ENCODE measurements at regions not wholly inside any gene's neighbourhood (a gene's known extent, or its start where the extent isn't known, plus 50 kb on each side); places are given as distances from the start of the nearest gene placed in this dataset.

DNA sequence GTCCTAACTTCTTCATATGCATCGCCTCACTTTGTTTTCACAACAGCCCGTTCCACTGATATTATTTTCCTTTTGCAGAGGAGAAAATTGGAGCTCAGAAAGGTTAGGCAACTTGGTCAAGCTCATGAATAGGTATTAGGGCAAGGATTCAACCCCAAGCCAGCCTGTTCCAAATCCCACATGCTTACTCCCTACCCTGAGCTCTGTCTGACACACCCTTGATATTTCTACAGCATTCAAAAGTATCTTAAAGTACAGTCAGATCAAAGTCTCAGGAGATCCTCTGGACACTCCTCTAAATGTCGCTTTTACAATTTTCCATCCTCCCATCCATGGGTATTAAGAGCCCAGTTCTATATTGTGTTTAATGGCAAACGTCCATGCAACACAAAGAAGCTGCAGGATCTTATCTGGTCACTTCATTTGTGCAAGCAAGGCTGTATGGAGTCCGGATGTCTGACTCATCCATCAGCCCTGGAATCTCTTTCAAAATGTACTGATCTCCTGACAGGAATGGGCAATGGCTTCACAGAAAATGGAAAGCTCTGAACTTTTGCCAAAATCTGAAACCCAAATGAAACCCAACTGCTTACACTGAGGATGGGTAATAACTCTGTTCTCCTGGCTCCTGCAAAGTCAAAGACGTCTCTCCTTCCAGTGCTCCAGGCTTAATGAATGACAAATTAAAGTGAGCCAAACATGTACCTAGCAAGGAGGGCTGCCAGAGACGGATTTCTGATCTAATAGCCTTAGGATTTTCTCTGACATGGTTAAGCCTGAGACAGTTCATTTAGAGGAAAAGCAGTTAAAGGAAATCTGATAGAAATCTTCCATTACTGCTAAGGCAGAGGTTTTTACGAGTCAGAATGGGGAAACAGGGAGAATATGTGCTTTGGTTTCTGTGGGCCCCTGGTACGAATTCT, 230.9 kb upstream of the RORA start:
- Histone ChIP-seq H3K36me3 (ENCODE audit: insufficient read depth, low read length) (peaks cover under 1% of the 10 kb centered on the region; the same call in 1 of the 2 replicates), H3K4me1 (ENCODE audit: insufficient read depth, low read length) (no peaks in the 10 kb centered on the region)

DNA sequence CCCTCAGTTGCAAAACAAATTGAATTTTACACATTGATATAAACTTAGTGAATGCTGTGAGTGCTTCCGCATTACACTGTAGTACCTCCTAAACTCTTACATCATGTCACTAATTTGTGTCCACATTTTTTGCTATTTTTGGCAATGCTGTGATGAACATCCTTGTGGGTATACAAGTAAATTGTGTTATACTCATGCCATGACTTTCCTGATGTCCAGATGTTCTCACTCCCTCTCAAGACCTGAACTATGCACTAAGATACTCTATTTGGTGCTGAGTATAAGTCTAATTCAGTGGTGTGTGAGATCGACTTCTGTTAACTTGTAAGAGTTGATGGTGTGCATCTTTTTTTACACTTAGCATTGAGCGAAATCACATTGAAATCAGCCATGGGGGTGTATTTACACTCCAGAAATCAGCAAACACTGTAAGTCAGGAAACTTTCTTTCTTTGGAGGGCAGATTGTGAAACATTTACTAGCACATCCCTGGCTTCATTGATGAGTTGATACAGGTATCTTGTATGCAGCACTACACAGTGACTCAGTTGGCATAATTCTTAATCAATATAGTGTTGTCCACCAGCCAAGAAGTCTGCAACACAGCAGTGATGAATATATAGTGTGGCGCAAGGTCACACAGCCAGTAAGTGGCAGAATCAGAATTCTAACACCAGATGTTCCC, 228.1 kb upstream of the RORA start:
- H3K9ac ChIP-seq (ENCODE audit: low read depth, low read length), result no peak overlapping the region
- no peaks in the 10 kb centered on the region for H3K36me3 ChIP-seq (ENCODE audit: insufficient read depth, low read length)
- H3K9me3 ChIP-seq (ENCODE audit: control insufficient read depth, insufficient read depth, low read length), result no peaks in the 10 kb centered on the region
- no peaks in the 10 kb centered on the region for H3K4me1 ChIP-seq (ENCODE audit: insufficient read depth, low read length)

More for the DNA sequence above, 230.9 kb upstream of the RORA start:
- Histone ChIP-seq H3K9ac (ENCODE audit: low read depth, low read length) (no peak overlapping the region), H3K9me3 (ENCODE audit: control insufficient read depth, insufficient read depth, low read length) (0 out of 2 replicates have a peak, but pooled peaks cover under 1% of the 10 kb centered on the region)

DNA sequence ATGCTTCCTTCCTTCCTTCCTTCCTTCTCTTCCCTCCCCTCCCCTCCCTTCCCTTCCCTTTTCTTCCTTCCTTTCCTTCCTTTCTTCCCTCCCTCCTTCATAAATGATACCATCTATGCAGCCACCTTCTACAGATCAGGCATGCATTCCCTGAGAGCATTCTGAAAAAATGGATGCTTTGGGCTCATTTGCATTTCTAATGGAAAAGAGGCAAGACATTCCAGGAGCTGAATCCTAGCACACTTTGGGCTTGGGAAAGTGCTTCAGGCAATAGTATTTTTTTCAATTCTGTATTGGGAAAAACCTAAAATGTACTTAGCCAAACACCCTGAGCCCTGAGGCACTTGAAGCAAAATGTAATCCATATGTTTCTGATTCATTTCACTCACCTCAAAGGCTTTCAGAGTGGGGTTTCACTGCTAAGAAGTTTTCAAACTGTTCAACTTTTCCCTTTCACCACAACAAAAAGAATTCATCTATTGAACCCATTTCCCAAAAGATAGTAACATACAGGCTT, 220.1 kb upstream of the RORA start:
- H3K9me3 ChIP-seq (ENCODE audit: control insufficient read depth, insufficient read depth, low read length), result no peaks in the 10 kb centered on the region
- H3K36me3 ChIP-seq (ENCODE audit: insufficient read depth, low read length), result no peaks in the 10 kb centered on the region
- peaks cover 5% of the 10 kb centered on the region; the same call in 1 of the 2 replicates for H3K4me1 ChIP-seq (ENCODE audit: insufficient read depth, low read length)
- no peak overlapping the region for H3K9ac ChIP-seq (ENCODE audit: low read depth, low read length)

DNA sequence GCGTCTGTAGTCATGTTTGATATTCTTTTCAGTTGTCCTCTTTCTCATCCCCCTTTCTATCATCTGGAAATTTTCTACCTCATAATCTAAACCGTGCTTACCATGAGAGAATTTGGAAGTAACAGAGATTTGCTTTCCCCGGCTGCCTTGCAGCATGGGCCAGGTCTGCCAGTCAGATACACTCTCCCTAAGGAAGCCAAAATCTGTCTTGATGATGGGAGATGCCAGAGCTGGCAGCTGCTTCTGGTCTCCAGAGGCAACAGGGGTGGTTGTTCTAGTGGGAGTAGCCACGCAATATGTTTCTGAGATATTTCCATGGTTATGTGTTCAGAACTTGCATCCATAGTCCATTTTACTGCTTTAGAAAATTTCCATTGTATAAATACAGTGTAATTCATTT, 218.9 kb upstream of the RORA start:
- no peaks in the 10 kb centered on the region for H3K9me3 ChIP-seq (ENCODE audit: control insufficient read depth, insufficient read depth, low read length)
- no peak overlapping the region for H3K9ac ChIP-seq (ENCODE audit: low read depth, low read length)
- peaks cover 5% of the 10 kb centered on the region; the same call in 1 of the 2 replicates for H3K4me1 ChIP-seq (ENCODE audit: insufficient read depth, low read length)
- no peaks in the 10 kb centered on the region for H3K36me3 ChIP-seq (ENCODE audit: insufficient read depth, low read length)

DNA sequence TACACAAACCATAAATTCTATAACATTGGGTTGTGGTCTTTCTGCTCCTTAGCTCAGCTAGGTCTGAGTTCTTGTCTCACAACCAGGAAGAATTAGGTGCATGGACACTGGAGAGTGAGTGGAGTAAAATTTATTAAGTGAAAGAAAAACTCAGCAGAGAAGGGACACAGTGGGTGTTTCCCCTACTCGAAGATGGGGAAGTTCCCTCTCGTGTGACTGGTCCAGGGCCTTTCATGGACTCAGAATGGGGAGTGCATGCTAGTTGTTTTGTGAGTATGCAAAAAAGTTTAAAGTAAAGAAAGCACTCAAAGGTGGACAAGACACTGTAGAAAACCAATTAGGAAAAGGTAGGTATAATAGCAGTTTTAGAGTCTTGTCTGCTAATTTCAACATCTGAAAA, 215.5 kb upstream of the RORA start:
- Histone ChIP-seq H3K9ac (ENCODE audit: low read depth, low read length) (no peak overlapping the region), H3K36me3 (ENCODE audit: insufficient read depth, low read length) (no peaks in the 10 kb centered on the region), H3K9me3 (ENCODE audit: control insufficient read depth, insufficient read depth, low read length) (no peaks in the 10 kb centered on the region), H3K4me1 (ENCODE audit: insufficient read depth, low read length) (peaks cover 5% of the 10 kb centered on the region; the same call in 1 of the 2 replicates)

DNA sequence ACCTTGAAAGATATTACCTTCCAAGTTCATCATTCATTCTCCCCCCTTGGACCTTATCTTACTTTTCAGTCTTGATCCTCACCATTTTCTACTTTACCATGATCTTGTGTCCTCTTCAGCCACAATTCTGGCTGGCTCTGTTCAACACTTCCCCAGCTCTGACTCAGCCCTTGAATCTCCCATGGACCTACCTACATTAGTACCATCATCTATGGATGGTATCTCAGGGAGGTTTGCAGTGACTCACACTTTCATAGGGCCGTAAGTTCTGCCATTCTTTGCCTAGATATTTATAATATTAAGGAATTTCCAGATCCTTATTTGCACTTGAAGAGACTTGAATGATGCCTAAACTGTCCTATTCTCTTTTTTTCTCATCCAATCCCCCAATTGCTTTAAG, 213.7 kb upstream of the RORA start:
- Histone ChIP-seq H3K9ac (ENCODE audit: low read depth, low read length) (no peak overlapping the region), H3K9me3 (ENCODE audit: control insufficient read depth, insufficient read depth, low read length) (no peaks in the 10 kb centered on the region), H3K4me1 (ENCODE audit: insufficient read depth, low read length) (no peaks in the 10 kb centered on the region), H3K36me3 (ENCODE audit: insufficient read depth, low read length) (no peaks in the 10 kb centered on the region)

DNA sequence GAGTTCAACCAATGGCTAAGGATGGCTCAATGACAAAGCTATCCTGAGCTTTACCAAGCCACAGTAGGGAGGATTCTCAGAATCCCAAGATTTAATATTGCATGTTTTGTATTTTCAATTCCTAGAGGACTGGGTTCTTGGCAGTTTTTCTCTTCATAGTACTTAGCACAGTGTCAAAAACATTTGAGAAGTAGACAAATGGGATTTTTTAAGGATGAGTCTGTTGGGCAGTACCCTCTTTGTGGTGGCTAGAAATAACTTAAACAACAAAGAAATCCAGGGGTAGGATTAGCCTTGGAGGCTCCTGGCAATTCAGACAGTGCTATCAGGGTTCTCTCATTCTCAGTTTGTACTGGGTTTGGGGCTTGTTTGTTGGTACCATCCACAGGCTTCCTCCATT, 212.8 kb upstream of the RORA start:
- no peaks in the 10 kb centered on the region for H3K9me3 ChIP-seq (ENCODE audit: control insufficient read depth, insufficient read depth, low read length)
- H3K4me1 ChIP-seq (ENCODE audit: insufficient read depth, low read length), result no peaks in the 10 kb centered on the region
- no peaks in the 10 kb centered on the region for H3K36me3 ChIP-seq (ENCODE audit: insufficient read depth, low read length)
- H3K9ac ChIP-seq (ENCODE audit: low read depth, low read length), result no peak overlapping the region

DNA sequence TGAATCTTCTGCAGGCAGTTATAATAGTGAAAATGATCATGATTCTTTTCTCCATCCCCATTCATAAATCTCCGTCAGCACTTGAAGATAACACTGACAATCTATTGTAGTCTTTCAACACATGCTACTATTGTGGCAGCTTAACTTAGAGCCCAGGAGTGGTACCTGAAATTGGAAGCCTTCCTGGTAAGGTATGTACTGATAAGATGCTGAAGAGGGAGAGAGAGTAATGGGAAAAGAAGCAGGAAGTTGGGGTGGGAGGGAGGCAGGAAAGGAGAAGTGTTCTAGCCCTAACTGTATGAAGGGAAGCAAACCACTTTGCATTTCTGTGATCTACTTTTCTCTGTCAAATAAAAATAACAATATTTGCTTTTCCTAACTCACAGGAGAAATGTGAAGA, 197.4 kb upstream of the RORA start:
- no peaks in the 10 kb centered on the region for H3K9me3 ChIP-seq (ENCODE audit: control insufficient read depth, insufficient read depth, low read length)
- H3K36me3 ChIP-seq (ENCODE audit: insufficient read depth, low read length), result no peaks in the 10 kb centered on the region
- H3K4me1 ChIP-seq (ENCODE audit: insufficient read depth, low read length), result peaks cover 18% of the 10 kb centered on the region; the same call in 1 of the 2 replicates
- H3K9ac ChIP-seq (ENCODE audit: low read depth, low read length), result no peak overlapping the region

DNA sequence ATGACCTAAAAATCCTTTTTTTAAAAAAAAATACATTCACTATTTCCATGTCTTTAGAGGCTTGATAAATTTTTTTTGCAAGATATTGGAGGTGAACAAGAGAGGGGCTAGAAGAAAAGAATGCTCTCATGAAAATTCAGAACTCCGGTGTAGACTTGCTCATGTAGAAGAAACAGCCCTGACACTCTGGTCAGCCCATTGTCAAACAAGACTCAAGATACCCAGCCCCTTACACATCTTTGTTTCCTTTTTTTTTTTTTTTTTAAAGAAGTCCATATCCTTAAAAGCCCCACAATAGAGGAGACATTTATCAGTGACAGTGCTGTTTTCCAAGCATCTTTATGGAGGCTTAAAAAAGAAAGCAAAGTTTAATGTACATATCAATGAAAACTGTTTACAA, 196.8 kb upstream of the RORA start:
- Histone ChIP-seq H3K4me1 (ENCODE audit: insufficient read depth, low read length) (peaks cover 18% of the 10 kb centered on the region; the same call in 1 of the 2 replicates), H3K9ac (ENCODE audit: low read depth, low read length) (no peak overlapping the region), H3K9me3 (ENCODE audit: control insufficient read depth, insufficient read depth, low read length) (no peaks in the 10 kb centered on the region), H3K36me3 (ENCODE audit: insufficient read depth, low read length) (no peaks in the 10 kb centered on the region)

DNA sequence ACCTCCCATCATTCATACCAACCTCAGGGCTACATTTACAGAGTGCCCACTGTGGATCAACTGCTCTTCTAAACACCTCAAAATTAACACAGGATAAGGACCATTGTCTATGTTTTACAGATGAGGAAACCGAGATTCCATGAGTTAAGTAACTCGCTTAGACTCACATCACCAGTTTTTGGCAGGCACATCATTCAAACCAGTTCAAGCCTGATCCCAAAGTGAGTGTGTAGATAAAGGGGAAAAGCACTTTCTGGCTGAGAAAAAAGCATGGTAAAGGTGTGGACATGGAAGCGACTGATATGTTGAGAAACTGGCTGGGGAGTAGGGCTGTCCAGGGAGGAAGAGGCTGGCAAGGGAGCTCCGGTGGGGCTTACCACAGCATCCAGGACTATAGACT, 193.7 kb upstream of the RORA start:
- H3K4me1 ChIP-seq (ENCODE audit: insufficient read depth, low read length), result peaks cover 18% of the 10 kb centered on the region; the same call in 1 of the 2 replicates
- H3K9ac ChIP-seq (ENCODE audit: low read depth, low read length), result no peak overlapping the region
- no peaks in the 10 kb centered on the region for H3K36me3 ChIP-seq (ENCODE audit: insufficient read depth, low read length)
- no peaks in the 10 kb centered on the region for H3K9me3 ChIP-seq (ENCODE audit: control insufficient read depth, insufficient read depth, low read length)

DNA sequence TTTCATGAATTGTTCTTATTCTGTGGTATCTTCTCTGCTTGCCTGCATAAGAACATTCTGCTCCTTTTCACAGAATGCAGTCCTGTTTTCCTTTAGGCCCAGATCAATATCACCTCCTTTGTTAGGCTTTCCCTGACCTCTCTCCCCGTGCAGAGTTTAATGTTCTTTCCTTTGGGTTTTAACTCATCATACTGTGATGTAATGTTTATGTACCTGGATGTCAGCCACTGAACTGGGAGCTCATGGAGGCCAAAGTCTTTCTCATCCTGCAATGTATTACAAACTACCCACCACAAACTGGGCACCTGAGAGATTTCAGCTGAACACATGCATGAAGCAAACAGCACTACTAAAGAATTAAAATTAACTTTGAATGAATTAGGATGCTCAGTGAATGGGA, 192.8 kb upstream of the RORA start:
- H3K9me3 ChIP-seq (ENCODE audit: control insufficient read depth, insufficient read depth, low read length), result no peaks in the 10 kb centered on the region

DNA sequence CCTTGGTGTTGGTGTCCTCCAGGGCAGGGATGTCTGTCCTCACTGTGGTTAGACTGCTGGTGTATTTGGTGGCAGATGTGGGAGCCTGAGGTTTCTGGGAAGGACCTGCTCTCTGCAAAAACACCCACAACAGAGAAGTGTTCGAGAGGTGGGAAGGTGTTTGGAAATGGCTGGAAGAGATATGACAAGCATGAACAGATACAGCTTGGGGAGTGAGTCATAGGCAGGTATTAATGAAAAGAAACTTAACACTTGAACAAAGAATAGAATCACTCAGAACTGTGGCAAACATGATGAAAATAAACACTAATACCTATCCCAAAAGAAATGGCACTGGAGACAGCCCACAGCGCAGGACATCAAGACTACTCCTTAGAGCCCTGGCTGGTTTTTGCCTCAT, 192.4 kb upstream of the RORA start:
- H3K9ac ChIP-seq (ENCODE audit: low read depth, low read length), result no peak overlapping the region
- H3K9me3 ChIP-seq (ENCODE audit: control insufficient read depth, insufficient read depth, low read length), result no peaks in the 10 kb centered on the region
- H3K4me1 ChIP-seq (ENCODE audit: insufficient read depth, low read length), result peaks cover 14% of the 10 kb centered on the region; the same call in 1 of the 2 replicates
- no peaks in the 10 kb centered on the region for H3K36me3 ChIP-seq (ENCODE audit: insufficient read depth, low read length)

More for the DNA sequence above, 192.8 kb upstream of the RORA start:
- Histone ChIP-seq H3K4me1 (ENCODE audit: insufficient read depth, low read length) (peaks cover 18% of the 10 kb centered on the region; the same call in 1 of the 2 replicates), H3K9ac (ENCODE audit: low read depth, low read length) (no peak overlapping the region), H3K36me3 (ENCODE audit: insufficient read depth, low read length) (no peaks in the 10 kb centered on the region)

DNA sequence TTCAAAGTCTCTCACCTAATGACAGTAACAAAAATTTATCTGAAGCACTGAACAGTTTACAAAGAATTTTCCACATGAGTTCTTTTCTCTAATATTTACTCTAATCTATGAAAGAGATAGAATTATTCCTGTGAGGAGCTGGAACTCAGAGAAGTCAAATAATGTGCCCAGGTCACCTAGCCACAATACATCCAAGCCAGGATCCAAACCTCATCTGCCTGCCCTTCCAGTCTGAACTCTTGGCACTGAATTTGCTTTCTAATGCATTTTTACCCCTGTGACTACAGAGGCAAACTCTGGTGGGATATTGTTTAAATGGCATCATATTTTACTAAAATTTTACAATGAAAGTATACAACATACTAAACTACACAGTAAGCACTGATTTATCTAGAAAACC, 191.4 kb upstream of the RORA start:
- H3K9ac ChIP-seq (ENCODE audit: low read depth, low read length), result no peak overlapping the region
- H3K36me3 ChIP-seq (ENCODE audit: insufficient read depth, low read length), result no peaks in the 10 kb centered on the region
- H3K4me1 ChIP-seq (ENCODE audit: insufficient read depth, low read length), result peaks cover 5% of the 10 kb centered on the region; the same call in 1 of the 2 replicates
- no peaks in the 10 kb centered on the region for H3K9me3 ChIP-seq (ENCODE audit: control insufficient read depth, insufficient read depth, low read length)

DNA sequence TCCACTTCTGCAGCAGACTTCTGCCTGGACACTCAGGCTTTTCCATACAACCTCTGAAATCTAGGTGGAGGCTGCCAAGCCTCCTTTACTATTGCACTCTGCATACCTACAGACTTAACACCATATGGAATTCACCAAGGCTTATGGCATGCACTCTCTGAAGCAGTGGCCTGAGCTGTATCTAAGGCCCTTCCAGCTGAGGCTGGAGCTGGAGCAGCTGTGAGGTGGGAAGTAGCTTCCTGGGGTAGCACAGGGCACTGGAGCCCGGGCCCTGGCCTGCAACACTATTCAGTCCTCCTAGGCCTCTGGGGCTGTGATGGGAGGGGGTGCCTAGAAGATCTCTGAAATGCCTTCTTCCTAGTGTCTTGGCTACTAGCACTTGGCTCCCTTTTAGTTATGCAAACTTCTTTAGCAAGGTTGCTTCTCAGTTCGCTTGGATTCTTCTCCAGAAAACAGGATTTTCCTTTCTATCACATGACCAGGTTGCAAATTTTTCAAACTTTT, 186.6 kb upstream of the RORA start:
- H3K4me1 ChIP-seq (ENCODE audit: insufficient read depth, low read length), result no peaks in the 10 kb centered on the region
- no peaks in the 10 kb centered on the region for H3K36me3 ChIP-seq (ENCODE audit: insufficient read depth, low read length)
- H3K9me3 ChIP-seq (ENCODE audit: control insufficient read depth, insufficient read depth, low read length), result no peaks in the 10 kb centered on the region
- H3K9ac ChIP-seq (ENCODE audit: low read depth, low read length), result no peak overlapping the region

Data from ES-I3 (cell line).